Transverse colon (tissue), 4 donors: ENCODE measurements at regions not wholly inside any gene's neighbourhood (a gene's known extent, or its start where the extent isn't known, plus 50 kb on each side); places are given as distances from the start of the nearest gene placed in this dataset.
"Not testable (repeated sequence)": the region's sequence is repeated elsewhere in the genome, so short reads cannot be mapped to it uniquely, and the experiment has no call there.

Experiments
- DNase-seq: peaks from one replicate; pipeline ENCODE4 v3.0.0-alpha.2; 2019
- H3K27ac ChIP-seq, 4 donors: fragments of 200-600 bp; sonication (generic); 2 replicates each; pipeline ENCODE4 v1.5.1; 2016 to 2018; ENCODE audit warnings: inconsistent platforms in 4 of 4
- H3K27me3 ChIP-seq: fragments of 200-600 bp; sonication (generic); 2 replicates; pipeline ENCODE4 v1.5.1; 2017; ENCODE audit warnings: inconsistent platforms
- H3K36me3 ChIP-seq, 4 donors: fragments of 200-600 bp; sonication (generic); 2 replicates each; pipeline ENCODE4 v1.5.1; 2017 to 2019; ENCODE audit warnings: inconsistent platforms in 4 of 4
- H3K4me1 ChIP-seq, 4 donors: fragments of 200-600 bp; sonication (generic); 2 replicates each; pipeline ENCODE4 v1.5.1; 2017 to 2020; ENCODE audit warnings: inconsistent platforms in 4 of 4
- H3K4me3 ChIP-seq, 4 donors: fragments of 200-600 bp; sonication (generic); 1 replicate in 1 of 4; 2 replicates in 3 of 4; pipeline versions ENCODE4 v1.5.1 to v1.6.1; 2017 to 2019; ENCODE audit warnings: inconsistent platforms in 4 of 4
- H3K9me3 ChIP-seq, 2 donors: fragments of 200-600 bp; sonication (generic); 2 replicates each; pipeline ENCODE4 v1.5.1; 2017 to 2019; ENCODE audit warnings: inconsistent platforms in 2 of 2
- CTCF ChIP-seq, 5 experiments: fragments of 200-600 bp in 3 of 5; fragments of 450-650 bp in 2 of 5; sonication (generic) in 3 of 5; IDR thresholded peaks; 1 replicate in 2 of 5; 2 replicates in 3 of 5; pipeline ENCODE4 v1.5.1; 2016 to 2017; ENCODE audit warnings: antibody characterized with exemption in 5 of 5, inconsistent platforms in 3 of 5, mild to moderate bottlenecking in 2 of 5, moderate library complexity in 1 of 5
- EP300 ChIP-seq: sonication (generic); formaldehyde crosslinking; IDR thresholded peaks from one replicate; pipeline ENCODE4 v1.6.1; 2017; ENCODE audit warnings: antibody characterized with exemption, low read depth
- POLR2A ChIP-seq: fragments of 450-650 bp; IDR thresholded peaks from one replicate; pipeline ENCODE4 v1.6.1; 2016; ENCODE audit warnings: antibody characterized with exemption, mild to moderate bottlenecking, moderate library complexity
- POLR2AphosphoS5 ChIP-seq, 3 donors: sonication (generic); formaldehyde crosslinking; IDR thresholded peaks; one replicate each; pipeline ENCODE4 v1.6.1; 2016; ENCODE audit warnings: antibody characterized with exemption in 3 of 3
- WGBS, 2 donors: methylation state at CpG; one replicate each; pipeline ENCODE4 v1.1.5; 2018; ENCODE audit warnings: low coverage in 1 of 2; 5-methylcytosine and 5-hydroxymethylcytosine counted together
- in situ Hi-C, 4 donors: fragments of 200-750 bp; cut with MboI; loops; one replicate each; pipeline versions ENCODE4 v1.15.0 to v1.15.1; 2017; ENCODE audit warnings: low sequenced_read_pairs in 3 of 4, low pct_ligation_motif_present in 1 of 4, low pct_unique_long_range_greater_than_20kb in 1 of 4
- intact Hi-C: fragments of 100-400 bp; cut with DNase I; formaldehyde crosslinking; loops from one replicate; pipeline ENCODE4 v1.15.1; 2023; ENCODE audit warnings: low total_unique reads

DNA sequence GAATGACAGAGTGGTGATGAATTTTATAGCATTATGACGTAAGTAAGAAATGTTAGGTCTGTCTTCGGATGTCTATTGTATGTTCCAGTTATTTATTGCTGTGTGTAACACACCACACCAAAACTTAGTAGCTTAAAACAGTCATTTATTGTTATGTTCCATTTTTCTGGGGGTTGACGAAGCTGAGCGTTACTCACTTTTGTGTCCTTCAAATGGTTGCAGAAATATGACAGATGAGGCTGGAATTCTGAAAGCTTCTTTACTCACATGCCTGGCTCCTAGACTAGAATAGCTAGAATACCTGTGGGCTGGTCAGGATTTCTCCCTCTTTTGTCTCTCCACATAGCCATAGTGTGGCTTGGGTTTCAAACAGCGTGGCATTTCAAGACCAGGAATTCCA lies 62.1 kb upstream of the S1PR1 start:
- DNase-seq, result no peak
- peaks cover 0 to 3% (median 2%) of the 10 kb centered on the region in 4 donors for H3K4me1 ChIP-seq
- no peak overlapping the region for H3K27ac ChIP-seq
- no peaks in the 10 kb centered on the region for H3K27me3 ChIP-seq
- 82 to 86% methylated on average over 4 to 5 of the region's 5 CpGs for WGBS, 2 donors
- in situ Hi-C loops, result no loop called here
- intact Hi-C loops, result no loop called here
- no peak overlapping the region for H3K4me3 ChIP-seq
- no peaks in the 10 kb centered on the region for H3K36me3 ChIP-seq
- TF ChIP-seq POLR2AphosphoS5 (IDR thresholded peaks at IDR 0.05) (no peak), CTCF (IDR thresholded peaks at IDR 0.05) (no peak), EP300 (no peak), POLR2A (no peak)
- no peaks in the 10 kb centered on the region for H3K9me3 ChIP-seq

DNA sequence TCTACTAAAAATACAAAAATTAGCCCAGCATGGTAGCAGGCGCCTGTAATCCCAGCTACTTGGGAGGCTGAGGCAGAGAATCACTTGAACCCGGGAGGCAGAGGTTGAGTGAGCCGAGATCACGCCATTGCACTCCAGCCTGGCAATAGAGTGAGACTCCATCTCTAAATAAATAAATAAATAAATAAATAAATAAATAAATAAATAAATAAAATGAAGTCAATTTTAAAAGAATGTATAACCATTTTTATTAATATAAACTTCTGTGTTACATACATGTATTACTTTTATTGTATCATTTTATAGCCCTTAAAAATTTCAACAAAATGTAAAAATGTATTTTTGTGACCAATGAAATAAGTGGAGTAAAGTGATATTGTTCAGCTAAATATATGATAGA lies 62.5 kb upstream of the S1PR1 start:
- DNase-seq, H3K36me3 ChIP-seq, in situ Hi-C loops, H3K4me1 ChIP-seq, H3K4me3 ChIP-seq, H3K9me3 ChIP-seq, H3K27me3 ChIP-seq, intact Hi-C loops, H3K27ac ChIP-seq: not testable (repeated sequence)
- 95 to 96% methylated on average over 4 of the region's 4 CpGs for WGBS, 2 donors

DNA sequence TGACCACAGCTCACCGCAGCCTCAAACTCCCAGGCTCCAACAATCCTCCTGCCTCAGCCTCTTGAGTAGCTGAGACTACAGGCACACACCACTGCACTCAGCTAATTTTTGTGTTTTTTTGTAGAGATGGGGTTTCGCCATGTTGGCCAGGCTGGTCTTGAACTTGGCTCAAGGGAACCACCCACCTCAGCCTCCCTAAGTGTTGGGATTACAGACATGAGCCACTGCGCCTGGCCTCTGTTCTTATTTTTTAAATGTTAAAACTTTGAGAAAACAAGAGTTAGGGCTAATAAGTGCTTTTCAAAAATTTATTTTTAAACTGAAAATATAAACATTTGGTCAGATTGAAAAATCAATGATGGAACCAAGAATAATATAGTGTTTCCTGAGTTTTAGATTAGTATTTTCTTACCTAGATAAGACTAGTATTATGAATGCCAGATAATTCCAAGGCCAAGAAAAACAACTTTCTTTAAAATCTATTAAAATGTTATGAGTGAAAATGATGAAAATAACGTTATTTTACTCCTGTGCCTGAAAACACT lies 66.2 kb upstream of the S1PR1 start:
- TF ChIP-seq EP300, result no peak
- in situ Hi-C loops (no loop called here), intact Hi-C loops (no loop called here)
- Histone ChIP-seq H3K4me1 (no peaks in the 10 kb centered on the region), H3K36me3 (no peaks in the 10 kb centered on the region), H3K27me3 (no peaks in the 10 kb centered on the region), H3K9me3 (no peaks in the 10 kb centered on the region), H3K4me3 (no peak overlapping the region), H3K27ac (no peak overlapping the region)
- 84 to 89% methylated on average over 3 to 4 of the region's 4 CpGs for WGBS, 2 donors
- DNase-seq, result no peak

DNA sequence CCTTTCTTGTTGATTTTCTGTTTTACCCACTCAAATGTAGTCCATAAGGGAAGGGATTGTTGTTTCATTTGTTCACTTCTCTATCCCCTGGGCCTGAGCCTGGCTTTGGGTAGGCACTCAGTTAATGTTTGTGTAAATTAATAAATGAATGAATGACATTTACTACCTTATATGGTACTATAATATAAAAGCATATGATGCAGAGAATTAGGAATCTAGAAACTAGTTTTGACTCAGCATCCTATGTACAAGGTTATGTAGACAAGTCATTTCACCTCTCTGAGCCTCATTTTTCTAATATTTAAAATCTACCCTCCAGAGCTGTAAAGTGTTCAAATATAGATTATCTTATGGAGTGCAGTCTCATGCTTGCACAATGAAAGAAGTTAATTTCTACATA lies 68.9 kb upstream of the S1PR1 start:
- H3K4me1 ChIP-seq, result no peaks in the 10 kb centered on the region
- DNase-seq, result no peak
- TF ChIP-seq POLR2AphosphoS5 (IDR thresholded peaks at IDR 0.05) (no peak), CTCF (IDR thresholded peaks at IDR 0.05) (no peak)
- H3K27me3 ChIP-seq, result no peaks in the 10 kb centered on the region
- no peaks in the 10 kb centered on the region for H3K9me3 ChIP-seq
- H3K27ac ChIP-seq, result no peak overlapping the region
- no peak overlapping the region for H3K4me3 ChIP-seq
- H3K36me3 ChIP-seq, result no peaks in the 10 kb centered on the region
- intact Hi-C loops, result no loop called here
- in situ Hi-C loops, result no loop called here

DNA sequence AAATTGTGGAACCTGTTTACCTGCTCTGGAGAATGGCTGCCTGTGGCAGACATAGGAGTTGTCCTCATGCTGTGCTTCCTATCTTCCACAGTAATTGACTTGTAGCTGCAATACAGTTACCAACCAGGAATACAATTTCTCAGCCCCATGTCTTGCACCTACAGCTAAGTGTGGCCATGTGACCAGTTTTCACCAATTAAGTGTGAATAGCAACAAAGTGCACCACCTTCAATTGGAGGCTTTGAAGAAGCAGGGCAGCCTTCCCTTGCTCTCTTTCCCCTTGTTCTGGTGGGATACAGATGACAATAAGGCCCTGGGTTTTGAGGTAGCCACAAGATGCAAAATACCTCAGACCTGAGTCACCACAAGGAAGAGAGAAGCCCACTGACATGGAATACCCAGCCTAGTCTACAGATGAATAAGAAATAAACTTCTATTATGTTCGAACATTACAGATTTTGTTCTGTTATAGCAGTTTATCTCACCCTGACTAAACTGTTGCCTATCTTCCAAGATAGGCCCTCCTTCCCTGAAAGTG lies 70.2 kb upstream of the S1PR1 start:
- Histone ChIP-seq H3K27ac (no peak overlapping the region), H3K9me3 (no peaks in the 10 kb centered on the region), H3K4me3 (no peak overlapping the region), H3K36me3 (no peaks in the 10 kb centered on the region), H3K27me3 (no peaks in the 10 kb centered on the region), H3K4me1 (no peaks in the 10 kb centered on the region)
- no peak for DNase-seq
- 89 to 100% methylated on average over 1 of the region's 1 CpG for WGBS, 2 donors
- in situ Hi-C loops, result no loop called here
- no peak for TF ChIP-seq EP300
- TF ChIP-seq POLR2AphosphoS5 (IDR thresholded peaks at IDR 0.05), result no peak
- TF ChIP-seq POLR2A, result no peak
- TF ChIP-seq CTCF (IDR thresholded peaks at IDR 0.05), result no peak
- intact Hi-C loops, result no loop called here
